OCI-LY7 (cell line): ENCODE measurements at regions not wholly inside any gene's neighbourhood (a gene's known extent, or its start where the extent isn't known, plus 50 kb on each side); places are given as distances from the start of the nearest gene placed in this dataset.

Experiments
- BruUV-seq: library from RNA; stranded (reverse); fragments of 400-500 nt; replicated peaks from 2 replicates; lab custom pipeline; 2021; lab: Mats Ljungman, UMichigan
- CTCF ChIA-PET: fragments of 300-600 bp; sonication (Branson Sonifier 250); formaldehyde crosslinking; loops from one replicate; lab custom pipeline; 2022; ENCODE audit warnings: antibody characterized with exemption; ENCODE audit not compliant: unreplicated experiment; lab: Charles Lee
- POLR2A ChIA-PET: fragments of 300-600 bp; sonication (Branson Sonifier 250); formaldehyde crosslinking; loops from one replicate; lab custom pipeline; 2022; ENCODE audit warnings: antibody characterized with exemption; lab: Charles Lee
- DNase-seq: peaks from one replicate; pipeline ENCODE4 v3.0.0-alpha.2; 2015; ENCODE audit warnings: low spot score
- H2AFZ ChIP-seq: fragments of 200-600 bp; sonication (generic), shearing (Covaris generic); 2 replicates; pipeline ENCODE4 v1.6.1; 2014; ENCODE audit warnings: mild to moderate bottlenecking, antibody characterized with exemption, low read length, moderate library complexity
- H3K27ac ChIP-seq: fragments of 200-600 bp; sonication (generic); 2 replicates; pipeline ENCODE4 v1.5.1; 2014; ENCODE audit warnings: mixed run types, low read depth, mild to moderate bottlenecking, moderate library complexity, low read length, inconsistent platforms; ENCODE audit not compliant: poor library complexity, severe bottlenecking
- H3K36me3 ChIP-seq: fragments of 200-600 bp; sonication (generic); 2 replicates; pipeline ENCODE4 v1.6.1; 2014; ENCODE audit warnings: mild to moderate bottlenecking, antibody characterized with exemption, low read length, moderate library complexity, mixed read lengths; ENCODE audit not compliant: insufficient read depth
- H3K4me1 ChIP-seq: fragments of 200-600 bp; sonication (generic); 2 replicates; pipeline ENCODE4 v1.5.1; 2014; ENCODE audit warnings: mild to moderate bottlenecking, low read length; ENCODE audit not compliant: insufficient read depth, poor library complexity, severe bottlenecking
- H3K4me2 ChIP-seq: fragments of 200-600 bp; sonication (generic); 2 replicates; pipeline ENCODE4 v1.6.1; 2014; ENCODE audit warnings: mild to moderate bottlenecking, low read length
- H3K4me3 ChIP-seq: fragments of 200-600 bp; sonication (generic); 2 replicates; pipeline ENCODE4 v1.5.1; 2014; ENCODE audit warnings: mild to moderate bottlenecking, low read depth, low read length; ENCODE audit not compliant: poor library complexity, severe bottlenecking
- H3K79me2 ChIP-seq: fragments of 200-600 bp; sonication (generic); 2 replicates; pipeline ENCODE4 v1.6.1; 2016; ENCODE audit warnings: low read depth, mild to moderate bottlenecking, low read length, moderate library complexity, mixed read lengths; ENCODE audit not compliant: insufficient read depth
- H3K9me2 ChIP-seq: fragments of 200-600 bp; sonication (generic); 2 replicates; pipeline ENCODE4 v1.6.1; 2016; ENCODE audit warnings: mild to moderate bottlenecking, low read length, mixed read lengths; ENCODE audit not compliant: insufficient read depth
- H3K9me3 ChIP-seq: fragments of 200-600 bp; sonication (generic); 2 replicates; pipeline ENCODE4 v1.6.1; 2014; ENCODE audit warnings: mild to moderate bottlenecking, mixed run types, low read length, mixed read lengths
- H4K20me1 ChIP-seq: fragments of 200-600 bp; sonication (generic); 2 replicates; pipeline ENCODE4 v1.6.1; 2014; ENCODE audit warnings: mild to moderate bottlenecking, antibody characterized with exemption, low read length, moderate library complexity, mixed read lengths; ENCODE audit not compliant: insufficient read depth
- CTCF ChIP-seq: fragments of 200-600 bp; sonication (generic); conservative IDR thresholded peaks from 2 replicates; pipeline ENCODE4 v1.5.1; 2014; ENCODE audit warnings: mild to moderate bottlenecking, antibody characterized with exemption, low read length, moderate library complexity, mixed read lengths
- EZH2phosphoT487 ChIP-seq: fragments of 200-600 bp; sonication (generic); IDR thresholded peaks from 2 replicates; pipeline ENCODE4 v1.6.1; 2018; ENCODE audit warnings: low read depth, borderline replicate concordance, mild to moderate bottlenecking, mixed run types, antibody characterized with exemption, low read length, moderate library complexity, mixed read lengths
- intact Hi-C: fragments of 100-400 bp; cut with micrococcal nuclease; formaldehyde crosslinking; loops from one replicate; pipeline ENCODE4 v1.10.0; 2022; ENCODE audit not compliant: unreplicated experiment

DNA sequence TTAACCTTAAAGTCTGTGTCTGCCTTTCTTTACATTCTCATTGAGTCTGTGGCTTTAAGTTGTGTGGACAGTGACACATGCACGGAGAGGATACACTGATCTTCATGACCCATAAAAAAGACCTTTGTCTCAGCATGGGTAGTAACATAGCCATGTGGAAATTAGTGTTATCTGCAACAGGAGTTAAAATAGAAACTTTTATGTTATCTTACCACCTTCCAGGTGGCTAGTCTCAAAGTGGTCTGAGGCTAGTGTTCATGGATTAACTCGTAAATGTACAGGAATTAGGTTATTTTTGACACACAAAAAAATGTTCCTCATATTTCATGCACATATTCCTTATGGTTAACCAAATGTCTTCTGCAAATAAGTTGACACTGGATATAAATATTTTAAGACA is 607.0 kb downstream of the ISL1 start:
- intact Hi-C loops: no loop called here
- no TSS peak for BruUV-seq
- POLR2A ChIA-PET: no interaction called here

DNA sequence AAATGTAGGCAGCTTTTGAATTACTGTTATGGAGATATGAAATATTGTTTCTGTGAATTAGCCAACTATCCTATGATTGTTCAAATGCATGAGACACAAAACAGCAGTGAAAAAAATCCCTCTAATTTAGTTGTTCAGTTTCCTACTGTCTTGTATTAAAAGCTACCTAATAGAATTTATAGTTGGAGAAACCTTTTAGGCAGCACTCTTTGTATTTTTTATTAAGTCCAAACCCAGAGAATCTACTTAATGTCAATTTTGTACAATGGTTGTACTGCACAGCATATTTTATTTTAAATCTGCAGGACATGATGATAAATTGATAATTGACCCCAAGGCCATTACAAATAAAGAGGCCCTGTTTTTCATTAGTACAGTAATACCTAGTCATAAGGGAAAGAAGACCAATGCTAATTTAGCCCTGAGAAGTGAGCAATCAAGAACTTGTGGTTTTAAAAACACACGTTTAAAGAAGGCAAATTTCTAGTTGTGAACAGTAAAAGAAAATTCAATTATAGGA is 607.5 kb downstream of the ISL1 start:
- ChIA-PET POLR2A (no interaction called here), CTCF (no interaction called here)
- no peak for DNase-seq
- Histone ChIP-seq H2AFZ (no peak overlapping the region), H3K4me3 (no peak overlapping the region), H3K79me2 (no peaks in the 10 kb centered on the region), H3K4me2 (no peak overlapping the region), H3K9me3 (no peaks in the 10 kb centered on the region), H3K36me3 (no peaks in the 10 kb centered on the region), H3K4me1 (no peaks in the 10 kb centered on the region), H3K9me2 (no peaks in the 10 kb centered on the region), H4K20me1 (no peaks in the 10 kb centered on the region), H3K27ac (no peak overlapping the region)
- no TSS peak for BruUV-seq
- intact Hi-C loops: no loop called here
- TF ChIP-seq CTCF: no peak

More for the DNA sequence above, 607.0 kb downstream of the ISL1 start:
- H3K4me3 ChIP-seq: no peak overlapping the region
- no peaks in the 10 kb centered on the region for H4K20me1 ChIP-seq
- no peaks in the 10 kb centered on the region for H3K36me3 ChIP-seq
- H2AFZ ChIP-seq: no peak overlapping the region
- CTCF ChIA-PET: no interaction called here
- TF ChIP-seq EZH2phosphoT487: no peak
- no peak overlapping the region for H3K4me2 ChIP-seq
- no peaks in the 10 kb centered on the region for H3K9me2 ChIP-seq
- no peaks in the 10 kb centered on the region for H3K9me3 ChIP-seq
- no peaks in the 10 kb centered on the region for H3K4me1 ChIP-seq
- DNase-seq: no peak
- H3K79me2 ChIP-seq: no peaks in the 10 kb centered on the region
- no peak overlapping the region for H3K27ac ChIP-seq

DNA sequence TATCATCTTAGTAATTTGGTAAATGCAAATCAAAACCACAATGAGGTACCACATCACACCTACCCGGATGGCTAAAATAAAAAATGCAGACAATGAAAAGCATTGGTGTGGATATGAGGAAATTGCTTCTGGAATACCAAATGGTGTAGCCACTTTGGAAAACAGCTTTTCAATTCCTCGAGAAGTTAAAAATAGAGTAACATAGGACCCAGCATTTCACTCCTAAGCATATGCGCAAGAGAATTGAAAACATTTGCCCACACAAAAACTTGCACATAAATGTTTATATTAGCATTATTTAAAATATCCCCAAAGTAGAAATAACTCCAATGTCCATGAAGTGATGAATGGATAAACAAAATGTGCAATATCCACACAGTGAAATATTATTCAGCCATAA is 608.7 kb downstream of the ISL1 start:
- Histone ChIP-seq H3K4me3 (no peak overlapping the region), H3K4me1 (no peaks in the 10 kb centered on the region), H3K9me3 (no peaks in the 10 kb centered on the region), H3K79me2 (no peaks in the 10 kb centered on the region), H3K4me2 (no peak overlapping the region), H3K9me2 (no peaks in the 10 kb centered on the region), H3K27ac (no peak overlapping the region), H3K36me3 (no peaks in the 10 kb centered on the region), H4K20me1 (no peaks in the 10 kb centered on the region), H2AFZ (no peak overlapping the region)
- no TSS peak for BruUV-seq
- ChIA-PET POLR2A (no interaction called here), CTCF (no interaction called here)
- DNase-seq: no peak
- intact Hi-C loops: no loop called here
- TF ChIP-seq EZH2phosphoT487 (no peak), CTCF (no peak)
